NT2/D1 (cell line): ENCODE measurements at regions not wholly inside any gene's neighbourhood (a gene's known extent, or its start where the extent isn't known, plus 50 kb on each side); places are given as distances from the start of the nearest gene placed in this dataset.

Experiments used
- YY1 ChIP-seq: IDR thresholded peaks from 2 replicates; pipeline ENCODE4 v1.6.1; 2011; ENCODE audit not compliant: insufficient read length, insufficient read depth
- ZNF274 ChIP-seq: IDR thresholded peaks from 2 replicates; pipeline ENCODE4 v1.6.1; 2011; ENCODE audit warnings: mild to moderate bottlenecking, low read depth, low read length

DNA sequence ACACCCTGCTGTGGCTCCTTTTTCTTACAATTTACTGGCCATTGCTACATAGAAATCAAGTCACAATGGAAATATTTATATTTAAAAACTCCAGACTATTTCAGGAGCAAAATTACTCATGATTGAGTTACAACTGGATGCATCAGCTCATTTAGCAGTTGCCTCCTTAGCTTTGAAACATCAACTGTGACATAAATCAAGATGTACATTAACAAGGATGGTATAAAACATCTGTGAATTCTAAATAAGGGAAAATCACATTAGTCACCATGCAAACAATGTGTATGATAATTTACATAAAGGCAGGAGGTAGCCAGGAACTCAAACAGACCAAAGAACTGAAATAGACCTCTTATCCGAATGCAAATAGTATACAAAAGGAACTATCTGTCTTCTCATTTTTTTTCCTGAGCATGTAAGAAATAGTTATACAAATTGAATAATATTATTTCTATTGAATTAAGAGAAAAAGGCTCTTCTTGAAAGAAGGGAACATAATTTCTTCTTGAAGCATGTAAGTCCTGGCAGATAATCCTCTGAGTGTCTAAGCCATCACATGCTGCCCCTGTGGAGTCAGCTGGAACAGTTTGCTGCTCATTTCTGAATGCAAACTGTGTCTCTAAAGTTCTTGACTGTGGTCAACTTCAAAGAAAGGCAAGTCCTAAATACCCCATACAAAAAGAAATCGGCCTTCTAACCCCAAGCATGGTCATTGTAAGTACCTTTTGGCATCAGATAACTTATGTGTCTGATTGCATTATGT is 151.2 kb downstream of the NAA11 start:
- TF ChIP-seq ZNF274 (no peak), YY1 (no peak)
